GM12878 (cell line): ENCODE measurements at regions not wholly inside any gene's neighbourhood (a gene's known extent, or its start where the extent isn't known, plus 50 kb on each side); places are given as distances from the start of the nearest gene placed in this dataset.

Source experiments
- ATAC-seq: fragments of 200-7000 bp; cut with Tn5 transposase; 3 replicates; pipeline ENCODE4 v1.9.1; 2020; ENCODE audit warnings: mild to moderate bottlenecking, moderate library complexity
- BruUV-seq: library from RNA; stranded (reverse); fragments of 400-500 nt; replicated peaks from 2 replicates; lab custom pipeline; 2021; lab: Mats Ljungman, UMichigan
- CTCF ChIA-PET: fragments of 300-600 bp; sonication (Branson Sonifier 250); formaldehyde crosslinking; extraction: SDS; loops from one replicate; lab custom pipeline; 2021; ENCODE audit warnings: inconsistent platforms; lab: Yijun Ruan, JAX
- POLR2A ChIA-PET: fragments of 350-600 bp; formaldehyde crosslinking; extraction: SDS; loops from one replicate; lab custom pipeline; 2021; ENCODE audit warnings: inconsistent platforms; lab: Charles Lee
- RAD21 ChIA-PET: fragments of 300-600 bp; sonication (Branson Sonifier 250); formaldehyde crosslinking; loops from one replicate; lab custom pipeline; 2023; ENCODE audit warnings: antibody characterized with exemption; ENCODE audit not compliant: unreplicated experiment; lab: Charles Lee
- SMC1A ChIA-PET: fragments of 300-600 bp; sonication (Branson Sonifier 250); formaldehyde crosslinking; loops from one replicate; lab custom pipeline; 2023; ENCODE audit not compliant: unreplicated experiment, uncharacterized antibody; lab: Charles Lee
- DNase-seq: peaks from one replicate; pipeline ENCODE4 v3.0.0-alpha.2; 2011; ENCODE audit warnings: low read depth, low spot score
- FAIRE-seq: peaks from 3 replicates; lab custom pipeline; 2011; peaks lifted over from hg19 to GRCh38; lab: Jason Lieb, UNC
- H2AFZ ChIP-seq: 2 replicates; pipeline ENCODE4 v1.6.0; 2011; ENCODE audit warnings: low read depth, low read length, control low read depth; ENCODE audit not compliant: control insufficient read depth
- H3K27ac ChIP-seq: 2 replicates; pipeline ENCODE4 v1.5.1; 2011; ENCODE audit warnings: control low read depth; ENCODE audit not compliant: control insufficient read depth, insufficient read depth
- H3K27me3 ChIP-seq, 2 experiments: replicated peaks in 1 of 2; 2 replicates each; pipeline versions ENCODE4 v1.6.0 to v1.6.1; 2011; ENCODE audit warnings: low read length in 1 of 2; ENCODE audit not compliant: control insufficient read depth in 2 of 2, insufficient read depth in 2 of 2
- H3K36me3 ChIP-seq, 2 experiments: 2 replicates each; pipeline ENCODE4 v1.5.1; 2011; ENCODE audit warnings: low read length in 1 of 2; ENCODE audit not compliant: control insufficient read depth in 2 of 2, insufficient read depth in 2 of 2
- H3K4me1 ChIP-seq: 2 replicates; pipeline ENCODE4 v1.6.1; 2011; ENCODE audit warnings: mild to moderate bottlenecking, low read length, moderate library complexity, mixed read lengths; ENCODE audit not compliant: control insufficient read depth, insufficient read depth
- H3K4me2 ChIP-seq: 2 replicates; pipeline ENCODE4 v1.6.0; 2011; ENCODE audit warnings: control low read depth; ENCODE audit not compliant: control insufficient read depth, insufficient read depth
- H3K4me3 ChIP-seq: fragments of 200-600 bp; sonication (generic); 2 replicates; pipeline ENCODE4 v1.5.1; 2016
- H3K79me2 ChIP-seq: 2 replicates; pipeline ENCODE4 v1.6.0; 2011; ENCODE audit warnings: low read length; ENCODE audit not compliant: control insufficient read depth, insufficient read depth
- H3K9ac ChIP-seq: 2 replicates; pipeline ENCODE4 v1.8.0; 2011; ENCODE audit warnings: low read length, control low read depth, mixed read lengths; ENCODE audit not compliant: control insufficient read depth, insufficient read depth
- H3K9me3 ChIP-seq: replicated peaks from 3 replicates; pipeline ENCODE4 v1.5.1; 2011; ENCODE audit warnings: mild to moderate bottlenecking, low read length; ENCODE audit not compliant: control insufficient read depth, insufficient read depth
- H4K20me1 ChIP-seq: 2 replicates; pipeline ENCODE4 v1.6.0; 2011; ENCODE audit not compliant: control insufficient read depth, insufficient read depth
- CBX3 ChIP-seq: fragments of 200-600 bp; sonication (generic); IDR thresholded peaks from 2 replicates; pipeline ENCODE4 v1.6.1; 2016; ENCODE audit warnings: low read depth, borderline replicate concordance
- CBX5 ChIP-seq: sonication (generic); IDR thresholded peaks from 2 replicates; pipeline ENCODE4 v1.6.1; 2016; ENCODE audit warnings: low read depth, moderate library complexity, mild to moderate bottlenecking, inconsistent platforms
- CHD2 ChIP-seq: IDR thresholded peaks from 2 replicates; pipeline ENCODE4 v1.6.1; 2011; ENCODE audit warnings: low read depth, low read length, improper control_type of control experiment, borderline replicate concordance
- CHD4 ChIP-seq: fragments of 200-600 bp; sonication (generic); IDR thresholded peaks from 2 replicates; pipeline ENCODE4 v1.6.1; 2016; ENCODE audit warnings: mild to moderate bottlenecking
- GATAD2B ChIP-seq: fragments of 450-650 bp; conservative IDR thresholded peaks from 2 replicates; pipeline ENCODE4 v1.6.1; 2017; ENCODE audit warnings: low read depth, mild to moderate bottlenecking, moderate library complexity
- IRF4 ChIP-seq: IDR thresholded peaks from 2 replicates; pipeline ENCODE4 v1.6.1; 2011; ENCODE audit warnings: low read depth, low read length
- JUNB ChIP-seq: IDR thresholded peaks from 2 replicates; pipeline ENCODE4 v1.6.1; 2016; ENCODE audit warnings: antibody characterized with exemption, mild to moderate bottlenecking
- MEF2A ChIP-seq: IDR thresholded peaks from 2 replicates; pipeline ENCODE4 v1.6.1; 2011; ENCODE audit warnings: low read depth, mild to moderate bottlenecking, low read length, moderate library complexity; ENCODE audit not compliant: insufficient read depth
- NR2F1 ChIP-seq: fragments of 450-650 bp; conservative IDR thresholded peaks from 2 replicates; pipeline ENCODE4 v1.6.1; 2017; ENCODE audit warnings: mild to moderate bottlenecking
- POLR2AphosphoS2 ChIP-seq: IDR thresholded peaks from 2 replicates; pipeline ENCODE4 v1.6.1; 2011; ENCODE audit warnings: low read depth, mild to moderate bottlenecking, low read length, improper control_type of control experiment, moderate library complexity
- RUNX3 ChIP-seq: IDR thresholded peaks from 2 replicates; pipeline ENCODE4 v1.6.1; 2012; ENCODE audit warnings: low read length, inconsistent platforms
- SP1 ChIP-seq: IDR thresholded peaks from one replicate; pipeline ENCODE4 v1.6.1; 2011; ENCODE audit warnings: low read depth, low read length
- SUZ12 ChIP-seq: fragments of 200-600 bp; sonication (generic); IDR thresholded peaks from one replicate; pipeline ENCODE4 v1.6.1; 2018; ENCODE audit warnings: antibody characterized with exemption, mild to moderate bottlenecking; ENCODE audit not compliant: unreplicated experiment
- ZBED1 ChIP-seq: IDR thresholded peaks from 2 replicates; pipeline ENCODE4 v1.6.1; 2016; ENCODE audit warnings: borderline replicate concordance
- WGBS: methylation state at CpG from one replicate; pipeline ENCODE4 v1.1.6; 2016; ENCODE audit warnings: low lambda C conversion rate; ENCODE audit not compliant: insufficient replicate concordance, insufficient coverage; ENCODE audit errors: missing lambda C conversion rate; 5-methylcytosine and 5-hydroxymethylcytosine counted together
- in situ Hi-C: fragments of 300-500 bp; cut with MboI; formaldehyde crosslinking; loops from 9 replicates; pipeline ENCODE4 v1.14.3; 2018; ENCODE audit warnings: mixed read lengths
- intact Hi-C: fragments of 100-400 bp; cut with micrococcal nuclease; formaldehyde crosslinking; loops from one replicate; pipeline ENCODE4 v1.14.2; 2022; ENCODE audit not compliant: unreplicated experiment
- TF ChIP-seq, protein P1 (sequence below): IDR thresholded peaks from 2 replicates; pipeline ENCODE4 v1.6.1; 2011; ENCODE audit warnings: borderline replicate concordance, low read depth, mild to moderate bottlenecking, moderate library complexity, mixed read lengths, low read length; ENCODE audit not compliant: insufficient read depth; ENCODE audit errors: extremely low read length
- TF ChIP-seq, protein P2 (sequence below): IDR thresholded peaks from 2 replicates; pipeline ENCODE4 v1.6.1; 2011; ENCODE audit warnings: low read depth, mild to moderate bottlenecking, low read length, moderate library complexity, borderline replicate concordance; ENCODE audit errors: extremely low read depth
- TF ChIP-seq, protein P3 (sequence below): IDR thresholded peaks from 2 replicates; pipeline ENCODE4 v1.6.1; 2012; ENCODE audit warnings: low read length, inconsistent platforms
- TF ChIP-seq, protein P4 (sequence below), 3 experiments: IDR thresholded peaks in 2 of 3; conservative IDR thresholded peaks in 1 of 3; 2 replicates each; pipeline ENCODE4 v1.5.1; 2011; ENCODE audit warnings: low read depth in 3 of 3, low read length in 3 of 3, mild to moderate bottlenecking in 3 of 3, control low read depth in 2 of 3, moderate library complexity in 2 of 3, inconsistent platforms in 1 of 3, mixed read lengths in 1 of 3; ENCODE audit not compliant: control insufficient read depth in 2 of 3, insufficient read depth in 1 of 3; ENCODE audit errors: extremely low read depth in 1 of 3

DNA sequence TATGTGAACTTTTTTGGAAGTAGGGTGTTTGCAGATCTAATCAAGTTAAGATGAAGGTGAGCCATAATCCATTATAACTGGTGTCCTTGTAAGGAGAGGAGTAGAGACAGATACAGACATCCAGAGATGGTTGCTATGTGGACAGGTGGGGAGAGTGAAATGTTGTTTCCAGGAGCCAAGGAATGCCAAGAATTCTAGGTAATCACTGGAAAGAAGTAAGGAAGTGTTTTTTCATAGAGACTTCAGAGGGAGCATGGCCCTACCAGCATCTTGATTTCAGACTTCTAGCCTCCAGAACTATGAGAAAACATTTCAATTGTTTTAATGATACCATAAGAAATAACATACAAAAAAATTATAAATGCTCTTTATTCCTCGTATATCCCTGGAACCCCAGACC is 320.5 kb upstream of the ANO3 start:
- TF ChIP-seq NR2F1 (no peak), GATAD2B (no peak), SP1 (no peak), JUNB (no peak), CBX5 (no peak), IRF4 (no peak), SUZ12 (no peak), CBX3 (no peak), MEF2A (no peak), ZBED1 (no peak), POLR2AphosphoS2 (no peak), CHD2 (no peak), CHD4 (no peak), RUNX3 (no peak)
- TF ChIP-seq, protein P1, sequence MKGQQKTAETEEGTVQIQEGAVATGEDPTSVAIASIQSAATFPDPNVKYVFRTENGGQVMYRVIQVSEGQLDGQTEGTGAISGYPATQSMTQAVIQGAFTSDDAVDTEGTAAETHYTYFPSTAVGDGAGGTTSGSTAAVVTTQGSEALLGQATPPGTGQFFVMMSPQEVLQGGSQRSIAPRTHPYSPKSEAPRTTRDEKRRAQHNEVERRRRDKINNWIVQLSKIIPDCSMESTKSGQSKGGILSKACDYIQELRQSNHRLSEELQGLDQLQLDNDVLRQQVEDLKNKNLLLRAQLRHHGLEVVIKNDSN: no peak
- TF ChIP-seq, protein P2, sequence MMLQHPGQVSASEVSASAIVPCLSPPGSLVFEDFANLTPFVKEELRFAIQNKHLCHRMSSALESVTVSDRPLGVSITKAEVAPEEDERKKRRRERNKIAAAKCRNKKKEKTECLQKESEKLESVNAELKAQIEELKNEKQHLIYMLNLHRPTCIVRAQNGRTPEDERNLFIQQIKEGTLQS: no peak
- TF ChIP-seq, protein P3, sequence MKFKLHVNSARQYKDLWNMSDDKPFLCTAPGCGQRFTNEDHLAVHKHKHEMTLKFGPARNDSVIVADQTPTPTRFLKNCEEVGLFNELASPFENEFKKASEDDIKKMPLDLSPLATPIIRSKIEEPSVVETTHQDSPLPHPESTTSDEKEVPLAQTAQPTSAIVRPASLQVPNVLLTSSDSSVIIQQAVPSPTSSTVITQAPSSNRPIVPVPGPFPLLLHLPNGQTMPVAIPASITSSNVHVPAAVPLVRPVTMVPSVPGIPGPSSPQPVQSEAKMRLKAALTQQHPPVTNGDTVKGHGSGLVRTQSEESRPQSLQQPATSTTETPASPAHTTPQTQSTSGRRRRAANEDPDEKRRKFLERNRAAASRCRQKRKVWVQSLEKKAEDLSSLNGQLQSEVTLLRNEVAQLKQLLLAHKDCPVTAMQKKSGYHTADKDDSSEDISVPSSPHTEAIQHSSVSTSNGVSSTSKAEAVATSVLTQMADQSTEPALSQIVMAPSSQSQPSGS: no peak
- TF ChIP-seq, protein P4, sequence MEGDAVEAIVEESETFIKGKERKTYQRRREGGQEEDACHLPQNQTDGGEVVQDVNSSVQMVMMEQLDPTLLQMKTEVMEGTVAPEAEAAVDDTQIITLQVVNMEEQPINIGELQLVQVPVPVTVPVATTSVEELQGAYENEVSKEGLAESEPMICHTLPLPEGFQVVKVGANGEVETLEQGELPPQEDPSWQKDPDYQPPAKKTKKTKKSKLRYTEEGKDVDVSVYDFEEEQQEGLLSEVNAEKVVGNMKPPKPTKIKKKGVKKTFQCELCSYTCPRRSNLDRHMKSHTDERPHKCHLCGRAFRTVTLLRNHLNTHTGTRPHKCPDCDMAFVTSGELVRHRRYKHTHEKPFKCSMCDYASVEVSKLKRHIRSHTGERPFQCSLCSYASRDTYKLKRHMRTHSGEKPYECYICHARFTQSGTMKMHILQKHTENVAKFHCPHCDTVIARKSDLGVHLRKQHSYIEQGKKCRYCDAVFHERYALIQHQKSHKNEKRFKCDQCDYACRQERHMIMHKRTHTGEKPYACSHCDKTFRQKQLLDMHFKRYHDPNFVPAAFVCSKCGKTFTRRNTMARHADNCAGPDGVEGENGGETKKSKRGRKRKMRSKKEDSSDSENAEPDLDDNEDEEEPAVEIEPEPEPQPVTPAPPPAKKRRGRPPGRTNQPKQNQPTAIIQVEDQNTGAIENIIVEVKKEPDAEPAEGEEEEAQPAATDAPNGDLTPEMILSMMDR (IDR thresholded peaks at IDR 0.05 in 2 of 3, conservative IDR thresholded peaks at IDR 0.05 in 1 of 3; ENCODE audit: control insufficient read depth in 2 of 3, extremely low read depth in 1 of 3, insufficient read depth in 1 of 3, low read depth in 3 of 3, low read length in 3 of 3): no peak
- 0% methylated on average over 1 of the region's 1 CpG for WGBS
- Histone ChIP-seq H3K9me3 (no peaks in the 10 kb centered on the region), H2AFZ (no peak overlapping the region), H3K27me3 (no peaks in the 10 kb centered on the region), H3K4me2 (no peak overlapping the region), H3K4me1 (no peaks in the 10 kb centered on the region), H3K27ac (no peak overlapping the region), H4K20me1 (no peaks in the 10 kb centered on the region), H3K9ac (no peak overlapping the region), H3K79me2 (no peaks in the 10 kb centered on the region), H3K4me3 (no peak overlapping the region), H3K36me3 (no peaks in the 10 kb centered on the region)
- intact Hi-C loops: no loop called here
- FAIRE-seq (no peak), ATAC-seq (no peak), DNase-seq (no peak)
- POLR2A ChIA-PET: no interaction called here
- CTCF ChIA-PET: no interaction called here
- RAD21 ChIA-PET: interaction anchor here (0.9 to 1.1 kb wide), 2 partner anchors 16 to 29 kb away, joined by 3 to 4 read pairs; no protein-coding TSS in a partner anchor
- in situ Hi-C loops: no loop called here
- no TSS peak for BruUV-seq
- SMC1A ChIA-PET: no interaction called here
